ENCODE measurements at regions not wholly inside any gene's neighbourhood (a gene's known extent, or its start where the extent isn't known, plus 50 kb on each side); places are given as distances from the start of the nearest gene placed in this dataset.

DNA sequence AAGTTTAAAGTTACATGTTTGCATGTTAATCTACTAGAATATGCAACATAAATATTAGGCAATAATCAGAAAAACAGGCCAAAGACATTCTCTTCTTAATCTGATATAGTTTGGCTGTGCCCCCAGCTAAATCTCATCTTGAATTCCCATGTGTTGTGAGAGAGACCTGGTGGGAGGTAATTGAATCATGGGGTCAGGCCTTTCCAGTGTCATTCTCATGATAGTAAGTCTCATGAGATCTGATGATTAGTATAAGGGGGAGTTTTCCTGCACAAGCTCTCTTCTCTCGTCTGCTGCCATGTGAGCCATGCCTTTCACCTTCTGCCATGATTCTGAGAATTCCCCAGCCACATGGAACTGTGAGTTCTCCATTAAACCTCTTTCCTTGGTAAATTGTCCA, 1241.7 kb upstream of the ADGRB3 start:
- no peak for TF ChIP-seq POLR2AphosphoS5 (IDR thresholded peaks at IDR 0.05; ENCODE audit: low read depth, low read length)
- TF ChIP-seq, protein P1, sequence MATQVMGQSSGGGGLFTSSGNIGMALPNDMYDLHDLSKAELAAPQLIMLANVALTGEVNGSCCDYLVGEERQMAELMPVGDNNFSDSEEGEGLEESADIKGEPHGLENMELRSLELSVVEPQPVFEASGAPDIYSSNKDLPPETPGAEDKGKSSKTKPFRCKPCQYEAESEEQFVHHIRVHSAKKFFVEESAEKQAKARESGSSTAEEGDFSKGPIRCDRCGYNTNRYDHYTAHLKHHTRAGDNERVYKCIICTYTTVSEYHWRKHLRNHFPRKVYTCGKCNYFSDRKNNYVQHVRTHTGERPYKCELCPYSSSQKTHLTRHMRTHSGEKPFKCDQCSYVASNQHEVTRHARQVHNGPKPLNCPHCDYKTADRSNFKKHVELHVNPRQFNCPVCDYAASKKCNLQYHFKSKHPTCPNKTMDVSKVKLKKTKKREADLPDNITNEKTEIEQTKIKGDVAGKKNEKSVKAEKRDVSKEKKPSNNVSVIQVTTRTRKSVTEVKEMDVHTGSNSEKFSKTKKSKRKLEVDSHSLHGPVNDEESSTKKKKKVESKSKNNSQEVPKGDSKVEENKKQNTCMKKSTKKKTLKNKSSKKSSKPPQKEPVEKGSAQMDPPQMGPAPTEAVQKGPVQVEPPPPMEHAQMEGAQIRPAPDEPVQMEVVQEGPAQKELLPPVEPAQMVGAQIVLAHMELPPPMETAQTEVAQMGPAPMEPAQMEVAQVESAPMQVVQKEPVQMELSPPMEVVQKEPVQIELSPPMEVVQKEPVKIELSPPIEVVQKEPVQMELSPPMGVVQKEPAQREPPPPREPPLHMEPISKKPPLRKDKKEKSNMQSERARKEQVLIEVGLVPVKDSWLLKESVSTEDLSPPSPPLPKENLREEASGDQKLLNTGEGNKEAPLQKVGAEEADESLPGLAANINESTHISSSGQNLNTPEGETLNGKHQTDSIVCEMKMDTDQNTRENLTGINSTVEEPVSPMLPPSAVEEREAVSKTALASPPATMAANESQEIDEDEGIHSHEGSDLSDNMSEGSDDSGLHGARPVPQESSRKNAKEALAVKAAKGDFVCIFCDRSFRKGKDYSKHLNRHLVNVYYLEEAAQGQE (IDR thresholded peaks at IDR 0.05; ENCODE audit: insufficient read depth in 1 of 2, low read depth in 2 of 2, low read length in 2 of 2) = no peak
- TF ChIP-seq TAF1 (IDR thresholded peaks at IDR 0.05; ENCODE audit: borderline replicate concordance, insufficient read depth, low read length) = no peak
